GM18858 (cell line): ENCODE measurements at regions not wholly inside any gene's neighbourhood (a gene's known extent, or its start where the extent isn't known, plus 50 kb on each side); places are given as distances from the start of the nearest gene placed in this dataset.
A peak's percentile ranks its signal among the peaks of the same experiment; 100 is the strongest.
"Not testable (repeated sequence)": the region's sequence is repeated elsewhere in the genome, so short reads cannot be mapped to it uniquely, and the experiment has no call there.

ENCODE experiments used
- ATAC-seq: cut with Tn5 transposase; IDR thresholded peaks from one replicate; pipeline ENCODE4 v1.9.1; 2021; ENCODE audit not compliant: unreplicated experiment

DNA sequence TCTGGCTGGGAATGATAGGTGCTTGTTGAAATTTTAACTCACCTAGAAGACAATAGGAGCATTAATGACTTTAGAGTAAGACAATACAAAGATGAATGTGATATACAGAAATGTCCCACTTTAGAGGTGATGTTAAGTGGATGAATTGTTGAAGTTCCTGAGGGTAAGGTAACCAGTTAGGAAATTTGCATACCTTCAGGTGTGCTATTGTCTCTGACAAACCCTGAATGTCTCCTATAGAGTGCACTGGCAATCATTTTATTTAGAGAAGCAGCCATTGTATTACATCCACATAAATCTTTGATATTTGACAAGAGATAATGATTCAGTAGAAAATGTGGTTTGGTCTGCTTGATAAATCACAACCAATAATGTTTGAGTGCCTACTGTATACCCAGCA is 228.5 kb downstream of the RNF144A start:
- ATAC-seq = no peak

DNA sequence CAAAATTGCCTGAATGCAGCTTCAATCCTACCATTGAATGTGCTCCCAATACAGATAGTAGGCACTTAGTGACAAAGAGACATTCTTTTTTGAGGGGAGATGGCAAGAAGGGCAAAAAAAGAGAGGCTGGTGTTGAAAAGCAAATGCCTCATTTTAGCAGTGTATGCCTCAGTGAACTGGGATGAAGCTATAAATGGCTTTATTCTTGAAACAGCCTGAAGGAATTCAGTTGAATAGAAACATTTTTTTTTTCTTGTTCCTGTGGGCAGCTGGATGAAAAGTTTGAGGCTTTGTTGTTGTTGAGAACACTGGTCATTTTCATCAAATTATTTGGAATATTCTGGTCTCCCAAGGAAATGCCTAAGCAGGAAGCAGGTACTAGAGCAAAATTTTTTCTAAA is 228.9 kb downstream of the RNF144A start:
- ATAC-seq = no peak

DNA sequence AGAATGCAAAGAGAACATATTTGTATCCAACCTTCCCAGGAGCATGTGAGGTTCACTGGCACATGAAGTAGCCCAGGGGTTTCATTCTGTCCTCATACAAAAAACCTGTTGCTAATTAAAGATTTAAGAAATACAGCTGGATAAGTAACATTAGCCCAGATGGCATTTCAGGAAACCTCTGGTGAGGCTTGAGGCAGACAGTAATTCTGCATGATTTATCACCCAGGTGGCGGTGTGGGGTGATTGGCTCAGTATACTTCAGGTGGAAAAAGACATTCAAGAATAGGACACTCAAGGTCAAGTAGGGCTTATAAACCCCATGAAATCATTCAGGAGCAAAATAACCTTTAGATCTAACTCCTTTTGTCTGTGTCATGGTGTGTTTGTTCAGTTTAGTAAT is 237.4 kb downstream of the RNF144A start:
- ATAC-seq = no peak

DNA sequence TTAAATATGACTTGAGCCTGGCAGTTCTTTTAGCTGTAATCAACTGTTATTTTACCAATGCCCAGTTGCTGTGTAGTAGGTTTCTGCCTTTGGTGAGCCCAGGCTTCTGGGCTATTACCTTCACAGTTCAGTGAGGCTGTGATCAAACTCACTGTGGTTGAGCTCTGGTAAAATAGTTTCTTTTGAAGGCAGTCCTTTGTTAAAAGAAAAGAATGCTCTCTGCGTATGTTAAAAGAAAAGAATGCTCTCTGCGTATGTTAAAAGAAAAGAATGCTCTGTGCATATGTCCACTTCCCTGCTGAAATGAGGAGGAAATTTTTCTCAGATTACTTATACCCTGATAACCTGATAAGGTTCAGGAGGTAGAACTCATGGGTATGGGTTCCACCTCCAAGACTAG is 244.3 kb downstream of the RNF144A start:
- no peak for ATAC-seq

DNA sequence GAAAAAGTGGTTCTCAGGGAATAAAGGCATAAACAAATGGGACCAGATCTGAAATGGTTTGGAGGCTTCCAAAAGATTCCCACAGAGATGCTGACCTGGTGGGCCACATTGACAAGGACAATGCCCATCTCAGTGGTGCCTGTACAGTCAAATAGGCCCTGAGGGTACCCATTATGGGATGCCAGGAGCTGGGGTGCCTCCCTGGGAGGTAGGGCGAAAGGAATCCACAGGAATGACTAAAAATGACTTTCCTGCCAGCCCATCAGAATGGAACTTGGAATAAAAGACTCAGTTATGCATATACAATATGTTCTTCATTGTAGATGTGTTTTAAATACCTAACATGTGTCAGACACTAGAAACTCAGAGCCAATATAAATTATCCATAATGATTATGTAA is 248.5 kb downstream of the RNF144A start:
- ATAC-seq = no peak

DNA sequence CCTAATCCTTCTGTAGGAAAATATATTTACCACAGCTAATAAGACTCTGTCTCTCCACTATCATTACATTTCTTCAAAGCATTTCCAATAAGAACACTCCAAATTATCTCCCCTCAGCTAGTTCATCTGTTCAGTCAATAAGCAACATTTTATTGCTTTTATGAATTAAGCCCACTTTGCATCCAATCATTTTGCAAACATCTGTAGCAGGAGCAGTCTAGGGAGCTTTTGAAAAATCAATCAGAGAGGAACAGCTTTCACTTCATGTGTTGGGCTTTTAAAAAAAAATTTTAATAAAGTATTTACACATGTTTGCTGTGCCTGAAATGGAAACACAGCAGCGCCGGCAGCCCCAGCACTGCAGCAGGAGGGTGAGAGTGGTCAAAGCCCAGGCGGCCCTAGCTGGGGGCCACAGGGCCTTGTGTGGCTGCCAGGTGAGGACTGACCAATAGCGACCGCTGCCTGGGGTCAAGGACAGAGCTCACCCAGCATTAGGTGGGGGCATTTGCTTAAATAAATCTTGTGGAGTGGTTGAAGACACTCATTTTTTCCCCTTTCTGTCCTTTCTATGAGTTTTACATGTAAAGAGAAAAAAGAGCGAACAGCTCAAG is 250.7 kb downstream of the RNF144A start:
- no peak for ATAC-seq

DNA sequence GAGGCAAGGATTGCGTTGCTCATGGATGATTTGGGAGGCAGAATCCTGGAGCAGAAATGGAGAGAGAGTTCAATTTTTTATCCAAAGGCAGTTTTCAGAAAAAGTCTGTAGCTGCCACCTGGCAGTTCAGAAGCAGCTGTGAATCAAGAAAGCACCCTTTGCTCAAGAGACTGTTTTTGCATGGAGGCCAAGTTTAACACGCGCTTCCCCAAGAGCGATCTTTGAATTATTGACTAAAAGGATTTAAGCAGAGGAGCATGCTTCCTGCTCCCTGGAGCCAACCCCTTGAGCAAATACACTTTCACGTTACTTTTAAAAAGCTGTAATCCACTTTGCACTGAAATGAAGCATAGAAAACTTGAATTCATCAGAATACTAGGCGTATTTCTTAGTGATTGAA is 252.4 kb downstream of the RNF144A start:
- no peak for ATAC-seq

DNA sequence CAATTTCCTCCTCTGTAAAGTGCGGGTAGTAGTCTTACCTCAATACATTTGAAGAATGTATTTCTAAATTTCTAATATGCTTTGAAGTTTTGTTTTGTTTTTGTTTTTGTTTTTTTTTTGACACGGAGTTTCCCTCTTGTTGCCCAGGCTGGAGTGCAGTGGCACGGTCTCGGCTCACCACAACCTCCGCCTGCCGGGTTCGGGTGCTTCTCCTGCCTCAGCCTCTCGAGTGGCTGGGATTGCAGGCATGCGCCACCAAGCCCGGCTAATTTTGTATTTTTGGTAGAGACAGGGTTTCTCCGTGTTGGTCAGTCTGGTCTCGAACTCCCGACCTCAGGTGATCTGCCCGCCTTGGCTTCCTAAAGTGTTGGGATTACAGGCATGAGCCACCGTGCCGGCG is 261.8 kb downstream of the RNF144A start:
- not testable (repeated sequence) for ATAC-seq

DNA sequence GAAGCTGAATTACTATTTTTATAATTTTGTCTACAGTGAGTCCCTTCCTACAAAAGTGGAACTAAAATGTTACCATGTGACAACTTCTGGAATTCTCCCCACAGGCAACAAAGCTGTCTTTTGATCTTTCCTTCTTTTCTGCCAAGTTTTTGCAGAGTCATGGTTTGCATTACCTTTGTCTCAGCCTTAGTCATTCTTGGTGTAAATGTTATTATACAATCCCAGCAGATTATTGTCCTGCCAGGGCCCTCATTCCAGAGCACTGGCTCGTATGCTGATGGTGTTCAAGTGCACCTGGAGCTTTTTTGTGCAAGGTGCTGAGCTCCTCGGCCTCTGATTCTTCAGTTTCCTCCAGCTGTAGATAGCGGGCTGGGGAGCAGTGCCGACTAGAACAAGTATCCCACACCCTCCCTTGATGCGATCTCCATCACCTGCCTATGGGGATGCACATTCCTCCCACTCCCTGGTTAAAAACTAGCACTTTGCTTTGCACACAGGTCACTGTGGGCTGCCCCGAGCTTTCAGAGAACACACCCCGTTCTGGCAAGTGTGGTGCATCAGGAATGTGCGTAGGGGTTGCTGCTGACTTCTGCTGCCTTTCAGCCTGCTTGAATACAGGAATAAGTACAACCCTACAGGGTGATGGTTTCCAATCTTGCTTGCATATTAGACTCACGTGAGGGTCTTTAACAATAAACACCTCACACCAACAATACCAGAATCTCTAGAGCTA is 263.6 kb downstream of the RNF144A start:
- no peak for ATAC-seq

DNA sequence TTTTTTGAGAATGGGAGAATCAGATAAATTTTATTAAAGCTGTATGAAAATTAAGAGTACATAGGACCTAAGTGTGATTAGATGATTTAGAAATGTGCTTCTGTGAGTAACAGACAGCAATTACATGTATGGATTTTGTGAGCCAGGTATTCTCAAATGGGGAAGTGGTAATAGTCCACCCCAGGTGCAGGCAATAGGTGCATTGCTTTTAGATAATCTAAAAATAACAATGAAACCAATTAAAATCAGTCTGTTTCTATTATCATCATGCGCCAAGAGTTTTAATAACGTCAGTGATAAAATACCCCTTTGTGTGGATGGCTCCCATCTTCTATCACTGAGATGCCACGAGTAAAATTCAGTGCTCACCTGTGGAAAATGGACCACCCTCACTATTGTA is 265.3 kb downstream of the RNF144A start:
- ATAC-seq = no peak

DNA sequence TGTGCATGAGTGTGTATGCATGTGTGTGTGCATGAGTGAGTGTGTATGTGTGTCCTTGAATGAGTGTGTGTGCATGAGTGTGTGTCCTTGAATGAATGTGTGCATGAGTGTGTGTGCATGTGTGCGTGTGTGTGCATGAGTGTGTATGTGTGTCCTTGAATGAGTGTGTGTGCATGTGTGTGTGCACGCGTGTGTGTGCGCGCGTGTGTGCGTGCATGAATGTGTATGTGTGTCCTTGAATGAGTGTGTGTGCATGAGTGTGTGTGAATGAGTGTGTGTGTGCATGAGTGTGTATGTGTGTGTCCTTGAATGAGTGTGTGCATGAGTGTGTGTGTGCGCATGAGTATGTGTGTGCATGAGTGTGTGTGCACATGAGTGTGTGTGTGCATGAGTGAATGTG is 271.9 kb downstream of the RNF144A start:
- ATAC-seq = no peak

DNA sequence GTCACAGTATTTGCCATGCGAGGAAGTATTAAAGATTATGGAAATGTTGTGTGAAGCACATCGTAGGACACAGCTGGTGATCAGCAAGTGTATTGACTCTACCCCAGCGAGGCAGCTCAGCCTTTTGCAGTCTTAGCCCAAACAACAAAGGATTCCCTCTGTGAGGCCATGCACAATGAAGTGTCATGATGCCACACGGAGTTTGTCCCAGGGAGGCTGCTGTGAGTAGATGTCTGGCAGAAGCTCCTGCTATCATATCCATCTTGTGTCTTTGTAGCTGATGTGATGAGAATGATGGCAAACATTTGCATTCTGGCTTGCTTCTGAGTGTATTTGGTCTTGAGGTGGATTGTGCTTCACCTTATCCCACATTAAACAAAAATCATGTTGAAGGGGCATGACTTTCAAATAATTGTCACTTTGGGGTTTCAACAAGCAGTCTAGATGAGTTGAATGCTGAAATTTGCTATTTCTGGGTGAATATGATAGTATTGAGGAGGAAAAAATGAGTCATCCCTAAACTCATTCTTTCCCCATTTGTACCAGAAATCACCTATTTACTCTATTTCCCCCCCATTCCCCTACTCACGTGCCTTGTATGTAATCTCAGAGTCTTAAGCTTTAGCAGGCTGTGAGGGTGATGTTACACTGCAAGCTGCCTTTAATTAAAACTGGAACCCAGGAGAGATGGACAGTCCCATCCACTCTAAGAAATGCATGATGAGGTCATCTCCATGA is 273.5 kb downstream of the RNF144A start:
- no peak for ATAC-seq

DNA sequence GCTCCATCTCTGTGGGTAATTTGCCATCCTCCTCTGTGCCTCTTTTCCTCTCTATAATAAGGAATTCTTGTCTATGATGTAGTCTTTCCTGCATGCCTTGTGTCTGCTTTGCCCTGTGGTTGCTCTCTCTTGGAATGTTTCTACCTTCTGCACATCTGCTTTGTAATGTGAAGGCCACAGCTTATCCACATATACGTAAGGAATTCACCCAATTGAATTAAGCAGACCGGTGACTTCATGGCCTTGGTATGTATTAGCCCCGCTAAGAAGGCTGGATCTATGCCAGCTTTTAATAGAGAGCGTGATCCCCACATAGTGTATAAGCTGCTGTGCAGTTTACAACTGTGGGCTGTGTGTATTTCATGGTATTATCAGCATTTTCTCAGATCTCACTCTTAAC is 274.7 kb downstream of the RNF144A start:
- no peak for ATAC-seq

DNA sequence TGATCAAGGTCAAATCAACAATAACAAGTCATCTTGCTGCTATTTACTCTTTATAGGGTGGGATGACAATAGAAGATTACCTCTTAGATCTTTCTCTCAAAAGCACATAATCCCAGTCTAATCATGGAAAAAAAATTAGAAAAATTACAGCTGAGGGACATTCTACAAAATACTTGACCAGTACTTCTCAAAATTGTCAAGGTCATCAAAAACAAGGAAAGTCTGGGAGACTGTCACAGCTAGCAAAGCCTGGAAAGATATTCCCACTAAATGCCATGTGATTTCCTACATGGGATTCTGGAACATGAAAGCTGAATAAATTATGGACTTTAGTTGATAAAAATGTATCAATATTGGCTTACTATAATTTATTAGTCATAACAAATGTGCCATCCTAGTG is 276.2 kb downstream of the RNF144A start:
- no peak for ATAC-seq

DNA sequence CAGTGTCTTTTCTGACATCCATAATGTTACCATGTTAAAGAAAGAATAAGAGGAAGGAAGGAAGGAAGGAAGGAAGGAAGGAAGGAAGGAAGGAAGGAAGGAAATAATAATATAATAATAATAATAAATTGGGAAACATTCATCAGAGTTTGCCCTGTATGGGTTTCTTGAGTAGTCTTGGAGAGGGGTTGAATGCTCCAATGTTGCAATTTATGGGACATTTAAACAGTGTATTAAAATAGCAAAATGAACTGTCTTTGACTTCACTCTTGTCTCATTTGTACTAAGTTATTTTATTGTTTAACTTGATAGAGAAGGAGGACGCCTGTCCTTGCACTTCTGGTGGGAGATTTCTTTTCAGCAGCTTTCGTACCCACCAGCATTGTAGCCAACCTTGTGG is 277.7 kb downstream of the RNF144A start:
- ATAC-seq = no peak

DNA sequence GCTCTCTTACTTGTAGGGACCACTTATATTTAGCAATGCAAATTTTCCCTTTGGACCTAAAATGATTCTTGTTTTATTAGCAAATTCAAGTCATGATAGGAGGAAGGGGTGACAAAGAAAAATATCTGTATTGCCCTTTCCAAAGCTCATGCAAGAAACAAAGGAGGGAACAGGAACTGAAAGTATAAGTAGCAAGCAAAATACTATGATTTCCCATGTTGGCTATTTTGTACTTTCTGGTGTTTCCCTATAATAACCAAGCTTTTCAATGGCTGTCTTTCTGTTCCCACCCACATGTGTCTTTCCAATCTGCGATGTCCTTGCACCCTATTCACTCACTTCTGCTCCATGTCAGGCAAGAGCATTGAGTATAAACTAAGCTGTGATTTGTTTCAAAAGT is 279.7 kb downstream of the RNF144A start:
- no peak for ATAC-seq

DNA sequence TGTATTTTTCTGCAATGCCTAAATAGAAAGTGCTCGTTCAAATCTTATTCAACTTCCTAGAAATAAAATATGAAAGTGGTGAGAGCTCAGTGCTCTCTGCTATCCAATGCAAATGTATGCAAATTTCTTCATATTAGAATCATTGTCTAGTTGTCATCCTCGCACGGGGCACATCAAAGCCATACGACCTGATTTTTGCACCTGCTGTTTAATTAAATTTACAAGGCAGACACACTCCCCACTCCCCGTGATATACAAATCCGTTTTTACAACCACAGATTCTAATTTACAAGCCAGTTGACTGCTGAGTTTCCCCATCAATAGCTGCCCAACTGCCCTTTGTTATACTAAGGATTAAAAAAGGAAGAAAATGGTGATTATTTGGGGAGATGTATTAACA is 284.6 kb downstream of the RNF144A start:
- ATAC-seq = no peak

DNA sequence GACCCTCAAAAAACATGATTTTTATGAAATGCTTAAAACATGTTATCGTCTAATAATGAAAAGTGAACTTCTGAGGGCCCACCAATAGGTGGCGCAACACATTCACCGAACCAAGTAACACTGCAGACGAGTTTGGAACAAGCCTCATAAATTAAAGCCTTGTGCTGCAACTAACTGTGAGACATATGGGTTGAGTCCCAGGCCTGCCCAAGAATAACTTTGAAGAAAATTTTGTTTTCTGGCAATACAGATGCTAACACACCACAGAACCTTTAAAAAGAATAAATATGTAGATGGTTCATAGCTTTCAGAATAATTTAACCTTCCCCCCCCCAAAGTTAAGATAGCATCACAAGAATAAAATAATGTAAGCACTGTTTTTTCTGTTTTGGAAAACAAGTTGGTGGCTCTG is 285.9 kb downstream of the RNF144A start:
- peak; percentile 57 for ATAC-seq

DNA sequence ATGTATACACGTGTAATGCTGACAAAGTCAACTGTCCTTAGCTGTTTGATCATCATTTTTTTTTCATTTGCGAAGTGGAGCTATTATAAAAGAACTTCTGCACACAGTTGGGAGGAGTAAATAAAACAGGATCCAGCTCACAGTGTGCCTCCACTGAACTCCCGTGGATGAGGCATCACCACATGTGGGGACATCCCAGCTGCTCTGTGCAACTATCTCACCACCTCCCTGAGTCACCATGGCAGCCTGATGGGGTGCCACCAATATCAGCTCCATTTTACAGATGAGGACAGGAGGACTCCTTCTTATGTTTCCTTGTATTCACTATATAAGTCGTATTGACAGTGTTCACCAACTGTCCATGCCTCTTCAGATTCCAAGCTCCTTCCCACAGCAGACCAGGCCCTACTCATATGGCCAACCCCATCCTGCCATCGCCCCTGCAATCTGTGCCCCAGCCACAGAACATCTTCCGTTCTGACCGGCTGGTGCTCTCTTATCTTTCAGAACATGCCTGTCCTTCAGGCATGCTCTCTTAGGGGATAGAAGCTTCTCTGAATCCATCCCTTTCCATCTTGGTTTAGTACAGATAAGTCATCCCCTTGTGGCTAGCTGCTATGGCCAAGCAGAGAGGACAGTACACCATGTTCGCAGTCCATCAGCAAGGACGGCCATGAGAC is 288.1 kb downstream of the RNF144A start:
- ATAC-seq = no peak

DNA sequence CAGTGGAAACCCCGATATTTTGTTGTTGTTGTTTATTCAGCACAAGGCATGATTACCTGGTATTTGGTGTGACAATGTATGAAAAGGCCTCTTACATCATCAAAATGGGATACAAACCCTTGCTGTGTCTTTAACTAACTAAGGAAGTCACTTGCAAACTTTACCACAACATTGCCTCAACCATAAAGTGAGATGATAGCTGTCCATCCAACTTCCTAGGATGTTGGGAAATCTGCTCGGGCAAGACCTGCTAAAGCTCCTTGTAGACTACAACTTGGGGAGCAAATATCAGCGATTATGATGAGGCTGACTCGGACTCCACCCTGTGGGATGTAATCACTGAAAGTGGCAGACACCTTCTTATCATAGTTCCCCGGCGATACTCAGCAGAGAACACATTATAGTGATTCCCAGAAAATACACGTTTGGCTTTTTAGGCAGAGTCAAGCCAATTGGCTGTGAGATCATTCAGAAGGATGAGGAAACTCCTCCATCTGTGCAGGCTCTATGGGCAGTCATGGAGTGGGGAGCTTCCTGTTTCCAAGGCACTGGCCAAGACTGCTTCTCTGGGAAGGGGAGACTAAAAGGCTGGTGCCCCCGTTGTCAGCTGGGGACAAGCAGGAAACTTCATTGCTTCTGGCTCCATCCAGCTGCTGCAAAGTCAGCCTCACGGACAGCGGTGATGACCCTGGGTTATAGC is 289.0 kb downstream of the RNF144A start:
- no peak for ATAC-seq

DNA sequence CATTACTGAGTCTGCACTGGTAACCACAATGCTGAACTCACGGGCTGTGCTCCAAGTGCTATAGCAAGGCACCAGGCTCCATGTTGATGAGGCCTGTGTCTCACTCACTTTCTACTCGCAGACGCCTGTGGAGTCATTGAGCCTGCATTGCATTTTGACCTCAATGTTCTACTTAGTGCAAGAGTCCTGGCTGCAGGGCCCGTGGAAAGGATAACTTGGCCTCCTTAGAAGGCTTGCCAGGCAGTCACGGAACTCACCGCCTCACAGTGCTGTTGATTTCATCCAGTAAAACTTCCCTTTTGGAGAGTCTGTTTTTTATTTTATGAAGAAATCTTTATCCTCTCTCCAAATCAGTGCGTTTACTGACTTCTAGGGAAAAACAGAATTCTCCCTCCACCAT is 290.4 kb downstream of the RNF144A start:
- no peak for ATAC-seq
